Caco-2 (cell line): ENCODE measurements at regions not wholly inside any gene's neighbourhood (a gene's known extent, or its start where the extent isn't known, plus 50 kb on each side); places are given as distances from the start of the nearest gene placed in this dataset.

ENCODE experiments used
- BruUV-seq: library from RNA; stranded (reverse); fragments of 400-500 nt; replicated peaks from 2 replicates; lab custom pipeline; 2021; lab: Mats Ljungman, UMichigan
- CTCF ChIA-PET: fragments of 300-600 bp; sonication (Branson Sonifier 250); formaldehyde crosslinking; loops from one replicate; lab custom pipeline; 2022; ENCODE audit warnings: antibody characterized with exemption; lab: Charles Lee
- POLR2A ChIA-PET: fragments of 300-600 bp; sonication (Branson Sonifier 250); formaldehyde crosslinking; loops from one replicate; lab custom pipeline; 2022; ENCODE audit warnings: antibody characterized with exemption; lab: Charles Lee
- DNase-seq, 2 experiments: peaks; one replicate each; pipeline versions ENCODE4 v3.0.0 to v3.0.0-alpha.2; 2020 to 2022
- H3K27me3 ChIP-seq: replicated peaks from 2 replicates; pipeline ENCODE4 v1.6.0; 2011; ENCODE audit warnings: low read length; ENCODE audit not compliant: control insufficient read depth, insufficient read depth
- H3K36me3 ChIP-seq: 2 replicates; pipeline ENCODE4 v1.5.1; 2011; ENCODE audit warnings: low read length; ENCODE audit not compliant: control insufficient read depth, insufficient read depth
- H3K4me1 ChIP-seq: fragments of 250-450 bp; sonication (Bioruptor Pico); 2 replicates; pipeline ENCODE4 v1.5.1; 2020; ENCODE audit warnings: mild to moderate bottlenecking
- H3K4me3 ChIP-seq: 2 replicates; pipeline ENCODE4 v1.5.1; 2011; ENCODE audit warnings: low read depth, mild to moderate bottlenecking, control low read depth, low read length
- H3K9me3 ChIP-seq: fragments of 250-450 bp; sonication (Bioruptor Pico); 2 replicates; pipeline ENCODE4 v1.5.1; 2020; ENCODE audit warnings: mild to moderate bottlenecking, moderate library complexity
- H3K27ac Mint-ChIP-seq: one replicate; pipeline ENCODE4 v1.8.0; 2022; ENCODE audit warnings: mixed read lengths; ENCODE audit not compliant: unreplicated experiment
- H3K27me3 Mint-ChIP-seq: one replicate; pipeline ENCODE4 v1.8.0; 2022; ENCODE audit warnings: mixed read lengths; ENCODE audit not compliant: insufficient read depth, unreplicated experiment
- H3K36me3 Mint-ChIP-seq: one replicate; pipeline ENCODE4 v1.8.0; 2022; ENCODE audit warnings: mild to moderate bottlenecking, mixed read lengths; ENCODE audit not compliant: insufficient read depth, unreplicated experiment
- H3K4me1 Mint-ChIP-seq: one replicate; pipeline ENCODE4 v1.8.0; 2022; ENCODE audit warnings: low read depth, mixed read lengths; ENCODE audit not compliant: unreplicated experiment
- H3K4me3 Mint-ChIP-seq: one replicate; pipeline ENCODE4 v1.8.0; 2022; ENCODE audit warnings: mild to moderate bottlenecking, moderate library complexity, mixed read lengths; ENCODE audit not compliant: unreplicated experiment
- H3K9me3 Mint-ChIP-seq: one replicate; pipeline ENCODE4 v1.8.0; 2022; ENCODE audit warnings: mixed read lengths; ENCODE audit not compliant: unreplicated experiment
- CTCF ChIP-seq, 2 experiments: fragments of 200-600 bp in 1 of 2; IDR thresholded peaks; 1 replicate in 1 of 2; 2 replicates in 1 of 2; pipeline versions ENCODE4 v1.5.1 to v1.8.0; 2011 to 2022; ENCODE audit warnings: antibody characterized with exemption in 1 of 2, control low read depth in 1 of 2, inconsistent platforms in 1 of 2, low read depth in 1 of 2, low read length in 1 of 2, mild to moderate bottlenecking in 1 of 2, moderate library complexity in 1 of 2; ENCODE audit not compliant: insufficient read depth in 1 of 2, severe bottlenecking in 1 of 2, unreplicated experiment in 1 of 2
- intact Hi-C: fragments of 100-400 bp; cut with micrococcal nuclease; formaldehyde crosslinking; loops from one replicate; pipeline ENCODE4 v1.10.0; 2022; ENCODE audit not compliant: unreplicated experiment

- DNase-seq, result no peak
- Histone ChIP-seq H3K4me1 (no peaks in the 10 kb centered on the region), H3K36me3 (no peaks in the 10 kb centered on the region), H3K9me3 (no peaks in the 10 kb centered on the region), H3K4me3 (no peak overlapping the region), H3K27me3 (no peaks in the 10 kb centered on the region)
- H3K27ac Mint-ChIP-seq, result no peak overlapping the region
- H3K4me1 Mint-ChIP-seq, result peaks cover 10% of the 10 kb centered on the region
- no peak for TF ChIP-seq CTCF (IDR thresholded peaks at IDR 0.05; ENCODE audit: insufficient read depth in 1 of 2, low read depth in 1 of 2, low read length in 1 of 2, severe bottlenecking in 1 of 2, unreplicated experiment in 1 of 2)
- H3K27me3 Mint-ChIP-seq, result peaks cover 8% of the 10 kb centered on the region
- ChIA-PET CTCF (no interaction called here), POLR2A (no interaction called here)
- H3K36me3 Mint-ChIP-seq, result peaks cover 5% of the 10 kb centered on the region
- H3K9me3 Mint-ChIP-seq, result no peaks in the 10 kb centered on the region
- intact Hi-C loops, result no loop called here
- no TSS peak for BruUV-seq
- H3K4me3 Mint-ChIP-seq, result no peak overlapping the region
These were observed 57.9 kb upstream of the GRIA1 start for GRCh38 chr5:153432583-153432982.

GRCh38 chr5:153437251-153437650 is 53.2 kb upstream of the GRIA1 start:
- H3K36me3 Mint-ChIP-seq, result peaks cover 5% of the 10 kb centered on the region
- TF ChIP-seq CTCF (IDR thresholded peaks at IDR 0.05; ENCODE audit: insufficient read depth in 1 of 2, low read depth in 1 of 2, low read length in 1 of 2, severe bottlenecking in 1 of 2, unreplicated experiment in 1 of 2), result no peak
- H3K4me3 Mint-ChIP-seq, result no peak overlapping the region
- intact Hi-C loops, result no loop called here
- no TSS peak for BruUV-seq
- DNase-seq, result no peak
- ChIA-PET CTCF (no interaction called here), POLR2A (no interaction called here)
- Histone ChIP-seq H3K36me3 (no peaks in the 10 kb centered on the region), H3K4me1 (no peaks in the 10 kb centered on the region), H3K27me3 (no peaks in the 10 kb centered on the region), H3K4me3 (no peak overlapping the region), H3K9me3 (no peaks in the 10 kb centered on the region)
- peaks cover 7% of the 10 kb centered on the region for H3K27me3 Mint-ChIP-seq
- H3K9me3 Mint-ChIP-seq, result no peaks in the 10 kb centered on the region
- no peak overlapping the region for H3K27ac Mint-ChIP-seq
- peaks cover 10% of the 10 kb centered on the region for H3K4me1 Mint-ChIP-seq

- Histone ChIP-seq H3K4me1 (no peaks in the 10 kb centered on the region), H3K27me3 (no peaks in the 10 kb centered on the region), H3K4me3 (no peak overlapping the region), H3K9me3 (no peaks in the 10 kb centered on the region), H3K36me3 (no peaks in the 10 kb centered on the region)
- CTCF ChIA-PET, result no interaction called here
- no peak overlapping the region for H3K4me3 Mint-ChIP-seq
- no peaks in the 10 kb centered on the region for H3K36me3 Mint-ChIP-seq
- H3K4me1 Mint-ChIP-seq, result peaks cover under 1% of the 10 kb centered on the region
- no peak overlapping the region for H3K27ac Mint-ChIP-seq
- intact Hi-C loops, result no loop called here
- no peak for TF ChIP-seq CTCF (IDR thresholded peaks at IDR 0.05; ENCODE audit: insufficient read depth in 1 of 2, low read depth in 1 of 2, low read length in 1 of 2, severe bottlenecking in 1 of 2, unreplicated experiment in 1 of 2)
- POLR2A ChIA-PET, result no interaction called here
- H3K27me3 Mint-ChIP-seq, result peaks cover 7% of the 10 kb centered on the region
- no peaks in the 10 kb centered on the region for H3K9me3 Mint-ChIP-seq
- BruUV-seq, result no TSS peak
- no peak for DNase-seq
These were observed 51.3 kb upstream of the GRIA1 start for GRCh38 chr5:153439130-153439529.
